GM12878 (cell line): ENCODE measurements at regions not wholly inside any gene's neighbourhood (a gene's known extent, or its start where the extent isn't known, plus 50 kb on each side); places are given as distances from the start of the nearest gene placed in this dataset.

ENCODE experiments used
- CTCF ChIP-seq, 3 experiments: IDR thresholded peaks in 2 of 3; conservative IDR thresholded peaks in 1 of 3; 2 replicates each; pipeline ENCODE4 v1.5.1; 2011; ENCODE audit warnings: low read depth in 3 of 3, low read length in 3 of 3, mild to moderate bottlenecking in 3 of 3, control low read depth in 2 of 3, moderate library complexity in 2 of 3, inconsistent platforms in 1 of 3, mixed read lengths in 1 of 3; ENCODE audit not compliant: control insufficient read depth in 2 of 3, insufficient read depth in 1 of 3; ENCODE audit errors: extremely low read depth in 1 of 3
- GABPA ChIP-seq: IDR thresholded peaks from 2 replicates; pipeline ENCODE4 v1.6.1; 2014; ENCODE audit warnings: antibody characterized with exemption, low read depth, mild to moderate bottlenecking, inconsistent platforms
- ZNF207 ChIP-seq: fragments of 450-650 bp; IDR thresholded peaks from 2 replicates; pipeline ENCODE4 v1.6.1; 2014; ENCODE audit warnings: antibody characterized with exemption, mild to moderate bottlenecking, borderline replicate concordance

GRCh38 chr14:42513837-42514236 lies 907.2 kb downstream of the LRFN5 start:
- TF ChIP-seq ZNF207 = no peak
- TF ChIP-seq GABPA = no peak
- TF ChIP-seq CTCF (IDR thresholded peaks at IDR 0.05 in 2 of 3, conservative IDR thresholded peaks at IDR 0.05 in 1 of 3; ENCODE audit: control insufficient read depth in 2 of 3, extremely low read depth in 1 of 3, insufficient read depth in 1 of 3, low read depth in 3 of 3, low read length in 3 of 3) = no peak
